K562 (cell line): ENCODE measurements at regions not wholly inside any gene's neighbourhood (a gene's known extent, or its start where the extent isn't known, plus 50 kb on each side); places are given as distances from the start of the nearest gene placed in this dataset.

Source experiments
- ARID2 ChIP-seq: fragments of 450-650 bp; IDR thresholded peaks from 2 replicates; pipeline ENCODE4 v1.6.1; 2017; ENCODE audit warnings: antibody characterized with exemption, mild to moderate bottlenecking
- BDP1 ChIP-seq: IDR thresholded peaks from 3 replicates; pipeline ENCODE4 v1.6.1; 2011; ENCODE audit not compliant: insufficient read length, insufficient read depth
- FIP1L1 ChIP-seq: fragments of 200-400 bp; formaldehyde crosslinking; IDR thresholded peaks from 2 replicates; pipeline ENCODE4 v1.6.1; 2018; ENCODE audit warnings: mild to moderate bottlenecking, low read depth, low read length; ENCODE audit not compliant: poor library complexity, severe bottlenecking
- HSF4 ChIP-seq: fragments of 250-450 bp; sonication (Bioruptor Pico); IDR thresholded peaks from 2 replicates; pipeline ENCODE4 v2.1.2; 2022; ENCODE audit warnings: mild to moderate bottlenecking, moderate library complexity, borderline replicate concordance
- KLF6 ChIP-seq: fragments of 250-450 bp; sonication (Bioruptor Pico); IDR thresholded peaks from 2 replicates; pipeline ENCODE4 v1.4.0; 2020; ENCODE audit warnings: mild to moderate bottlenecking, moderate library complexity, borderline replicate concordance
- MBD2 ChIP-seq: sonication (generic); IDR thresholded peaks from 2 replicates; pipeline ENCODE4 v1.6.1; 2016; ENCODE audit warnings: low read depth, borderline replicate concordance
- NR1H2 ChIP-seq: sonication (generic); formaldehyde crosslinking; IDR thresholded peaks from 2 replicates; pipeline ENCODE4 v1.4.0; 2020; ENCODE audit warnings: mild to moderate bottlenecking, missing genetic modification reagents
- NRF1 ChIP-seq, 2 experiments: fragments of 450-650 bp; IDR thresholded peaks in 1 of 2; conservative IDR thresholded peaks in 1 of 2; 2 replicates each; pipeline ENCODE4 v1.6.1; 2014; ENCODE audit warnings: mild to moderate bottlenecking in 2 of 2
- PHF8 ChIP-seq: fragments of 200-600 bp; sonication (generic); IDR thresholded peaks from 2 replicates; pipeline ENCODE4 v1.6.1; 2012; ENCODE audit warnings: mixed run types, mild to moderate bottlenecking, inconsistent platforms, low read length, moderate library complexity, borderline replicate concordance
- POLR2G ChIP-seq: fragments of 200-400 bp; formaldehyde crosslinking; IDR thresholded peaks from 2 replicates; pipeline ENCODE4 v1.6.1; 2017; ENCODE audit warnings: low read depth, mild to moderate bottlenecking, antibody characterized with exemption, low read length, moderate library complexity
- RBBP5 ChIP-seq: fragments of 200-600 bp; sonication (generic); IDR thresholded peaks from 2 replicates; pipeline ENCODE4 v1.6.1; 2012; ENCODE audit warnings: borderline replicate concordance, mild to moderate bottlenecking, low read length, control low read depth, inconsistent platforms; ENCODE audit not compliant: insufficient read depth, poor library complexity, severe bottlenecking
- TEAD4 ChIP-seq, 2 experiments: sonication (generic) in 1 of 2; formaldehyde crosslinking in 1 of 2; IDR thresholded peaks; 2 replicates each; pipeline versions ENCODE4 v1.6.1 to v1.8.0; 2012 to 2022; ENCODE audit warnings: borderline replicate concordance in 1 of 2, inconsistent platforms in 1 of 2, low read length in 1 of 2, mild to moderate bottlenecking in 1 of 2, missing genetic modification reagents in 1 of 2
- ZFX ChIP-seq: sonication (generic); formaldehyde crosslinking; IDR thresholded peaks from 2 replicates; pipeline ENCODE4 v1.8.0; 2022; ENCODE audit warnings: mild to moderate bottlenecking, missing genetic modification reagents, moderate library complexity
- ZNF717 ChIP-seq: fragments of 250-450 bp; sonication (Bioruptor Pico); IDR thresholded peaks from 2 replicates; pipeline ENCODE4 v1.5.0; 2021
- TF ChIP-seq, protein P1 (sequence below), 3 experiments: fragments of 200-800 bp in 1 of 3; sonication (Bioruptor generic) in 1 of 3; sonication (generic) in 1 of 3; formaldehyde crosslinking in 1 of 3; IDR thresholded peaks; 2 replicates each; pipeline versions ENCODE4 v1.6.1 to v1.8.0; 2016 to 2022; ENCODE audit warnings: mild to moderate bottlenecking in 2 of 3, missing compliant biosample characterization in 2 of 3, missing genetic modification characterization in 2 of 3, missing genetic modification reagents in 1 of 3
- TF ChIP-seq, protein P2 (sequence below), 2 experiments: fragments of 450-650 bp in 1 of 2; IDR thresholded peaks; 2 replicates each; pipeline ENCODE4 v1.6.1; 2011 to 2017; ENCODE audit warnings: low read depth in 2 of 2, antibody characterized with exemption in 1 of 2, borderline replicate concordance in 1 of 2, low read length in 1 of 2, mild to moderate bottlenecking in 1 of 2, mixed read lengths in 1 of 2; ENCODE audit not compliant: control insufficient read depth in 1 of 2
- TF ChIP-seq, protein P3 (sequence below): fragments of 250-450 bp; sonication (Bioruptor Pico); IDR thresholded peaks from 2 replicates; pipeline ENCODE4 v1.5.0; 2021; ENCODE audit warnings: mild to moderate bottlenecking, borderline replicate concordance
- TF ChIP-seq, protein P4 (sequence below): sonication (generic); formaldehyde crosslinking; IDR thresholded peaks from 2 replicates; pipeline ENCODE4 v1.8.0; 2022; ENCODE audit warnings: mild to moderate bottlenecking, missing genetic modification reagents

DNA sequence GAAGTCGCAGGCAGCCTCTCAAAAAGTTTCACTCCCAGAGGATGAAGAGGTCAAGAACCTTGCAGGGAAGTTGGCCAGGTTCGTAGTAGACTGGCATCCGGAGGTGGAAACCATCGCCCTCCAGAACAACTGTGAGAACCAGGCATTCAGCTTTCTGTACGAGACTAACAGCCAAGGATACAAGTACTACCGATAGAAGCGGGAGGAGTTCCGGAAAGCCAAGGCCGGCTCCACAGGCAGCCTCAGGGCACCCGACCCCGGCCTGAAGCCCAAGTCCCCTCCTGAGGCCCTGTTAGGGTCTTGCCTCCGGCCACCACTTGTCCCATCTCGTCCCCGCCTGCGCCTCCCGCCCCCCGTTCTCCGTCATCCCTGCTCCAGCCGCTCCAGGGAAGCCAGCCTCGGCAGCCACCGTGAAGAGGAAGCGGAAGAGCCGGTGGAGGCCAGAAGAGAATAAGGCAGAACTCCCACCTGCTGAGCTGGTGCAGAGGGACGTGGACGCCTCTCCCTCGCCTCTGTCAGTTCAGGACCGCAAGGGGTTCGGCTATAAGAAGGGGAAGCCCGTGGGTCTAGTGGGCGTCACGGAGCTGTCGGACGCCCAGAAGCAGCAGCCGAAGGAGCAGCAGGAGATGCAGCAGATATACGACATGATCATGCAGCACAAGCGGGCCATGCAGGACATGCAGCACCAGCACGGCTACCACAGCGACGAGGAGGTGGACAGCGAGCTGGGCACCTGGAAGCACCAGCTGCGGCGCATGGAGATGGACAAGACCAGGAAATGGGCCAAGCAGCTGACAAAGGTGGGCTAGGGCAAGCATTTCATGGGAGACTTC is 366.8 kb upstream of the ATXN7L3B start (continued):
- TF ChIP-seq MBD2 (0 out of 2 replicates have a peak, but pooled peaks have one; percentile 1), ZFX (peak; percentile 92), HSF4 (CRISPR knock-in tag) (no peak), PHF8 (peak; percentile 62; the same call in 1 of the 2 replicates), NRF1 (conservative IDR thresholded peaks at IDR 0.05 in 1 of 2, IDR thresholded peaks at IDR 0.05 in 1 of 2) (0 out of 4 replicates have a peak, but pooled peaks have one; percentile 18 to 40), NR1H2 (0 out of 2 replicates have a peak, but pooled peaks have one; percentile 26), RBBP5 (peak; percentile 64), FIP1L1 (no peak), TEAD4 (IDR thresholded peaks at IDR 0.05; ENCODE audit: low read length) (no peak), TEAD4 (CRISPR knock-in tag; IDR thresholded peaks at IDR 0.05; ENCODE audit: borderline replicate concordance) (no peak), ZNF717 (CRISPR knock-in tag) (no peak), KLF6 (CRISPR knock-in tag) (no peak), ARID2 (no peak), POLR2G (peak; percentile 79), BDP1 (no peak)
- TF ChIP-seq, protein P1, sequence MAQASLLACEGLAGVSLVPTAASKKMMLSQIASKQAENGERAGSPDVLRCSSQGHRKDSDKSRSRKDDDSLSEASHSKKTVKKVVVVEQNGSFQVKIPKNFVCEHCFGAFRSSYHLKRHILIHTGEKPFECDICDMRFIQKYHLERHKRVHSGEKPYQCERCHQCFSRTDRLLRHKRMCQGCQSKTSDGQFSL (CRISPR knock-in tag; IDR thresholded peaks at IDR 0.05): 0 out of 2 replicates have a peak, but pooled peaks have one; percentile 50
- TF ChIP-seq, protein P1 (tag; IDR thresholded peaks at IDR 0.05): no peak
- TF ChIP-seq, protein P2, sequence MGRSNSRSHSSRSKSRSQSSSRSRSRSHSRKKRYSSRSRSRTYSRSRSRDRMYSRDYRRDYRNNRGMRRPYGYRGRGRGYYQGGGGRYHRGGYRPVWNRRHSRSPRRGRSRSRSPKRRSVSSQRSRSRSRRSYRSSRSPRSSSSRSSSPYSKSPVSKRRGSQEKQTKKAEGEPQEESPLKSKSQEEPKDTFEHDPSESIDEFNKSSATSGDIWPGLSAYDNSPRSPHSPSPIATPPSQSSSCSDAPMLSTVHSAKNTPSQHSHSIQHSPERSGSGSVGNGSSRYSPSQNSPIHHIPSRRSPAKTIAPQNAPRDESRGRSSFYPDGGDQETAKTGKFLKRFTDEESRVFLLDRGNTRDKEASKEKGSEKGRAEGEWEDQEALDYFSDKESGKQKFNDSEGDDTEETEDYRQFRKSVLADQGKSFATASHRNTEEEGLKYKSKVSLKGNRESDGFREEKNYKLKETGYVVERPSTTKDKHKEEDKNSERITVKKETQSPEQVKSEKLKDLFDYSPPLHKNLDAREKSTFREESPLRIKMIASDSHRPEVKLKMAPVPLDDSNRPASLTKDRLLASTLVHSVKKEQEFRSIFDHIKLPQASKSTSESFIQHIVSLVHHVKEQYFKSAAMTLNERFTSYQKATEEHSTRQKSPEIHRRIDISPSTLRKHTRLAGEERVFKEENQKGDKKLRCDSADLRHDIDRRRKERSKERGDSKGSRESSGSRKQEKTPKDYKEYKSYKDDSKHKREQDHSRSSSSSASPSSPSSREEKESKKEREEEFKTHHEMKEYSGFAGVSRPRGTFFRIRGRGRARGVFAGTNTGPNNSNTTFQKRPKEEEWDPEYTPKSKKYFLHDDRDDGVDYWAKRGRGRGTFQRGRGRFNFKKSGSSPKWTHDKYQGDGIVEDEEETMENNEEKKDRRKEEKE (IDR thresholded peaks at IDR 0.05; ENCODE audit: borderline replicate concordance in 1 of 2, control insufficient read depth in 1 of 2, low read depth in 2 of 2, low read length in 1 of 2): no peak
- TF ChIP-seq, protein P3, sequence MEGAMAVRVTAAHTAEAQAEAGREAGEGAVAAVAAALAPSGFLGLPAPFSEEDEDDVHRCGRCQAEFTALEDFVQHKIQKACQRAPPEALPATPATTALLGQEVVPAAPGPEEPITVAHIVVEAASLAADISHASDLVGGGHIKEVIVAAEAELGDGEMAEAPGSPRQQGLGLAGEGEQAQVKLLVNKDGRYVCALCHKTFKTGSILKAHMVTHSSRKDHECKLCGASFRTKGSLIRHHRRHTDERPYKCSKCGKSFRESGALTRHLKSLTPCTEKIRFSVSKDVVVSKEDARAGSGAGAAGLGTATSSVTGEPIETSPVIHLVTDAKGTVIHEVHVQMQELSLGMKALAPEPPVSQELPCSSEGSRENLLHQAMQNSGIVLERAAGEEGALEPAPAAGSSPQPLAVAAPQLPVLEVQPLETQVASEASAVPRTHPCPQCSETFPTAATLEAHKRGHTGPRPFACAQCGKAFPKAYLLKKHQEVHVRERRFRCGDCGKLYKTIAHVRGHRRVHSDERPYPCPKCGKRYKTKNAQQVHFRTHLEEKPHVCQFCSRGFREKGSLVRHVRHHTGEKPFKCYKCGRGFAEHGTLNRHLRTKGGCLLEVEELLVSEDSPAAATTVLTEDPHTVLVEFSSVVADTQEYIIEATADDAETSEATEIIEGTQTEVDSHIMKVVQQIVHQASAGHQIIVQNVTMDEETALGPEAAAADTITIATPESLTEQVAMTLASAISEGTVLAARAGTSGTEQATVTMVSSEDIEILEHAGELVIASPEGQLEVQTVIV: no peak
- TF ChIP-seq, protein P4, sequence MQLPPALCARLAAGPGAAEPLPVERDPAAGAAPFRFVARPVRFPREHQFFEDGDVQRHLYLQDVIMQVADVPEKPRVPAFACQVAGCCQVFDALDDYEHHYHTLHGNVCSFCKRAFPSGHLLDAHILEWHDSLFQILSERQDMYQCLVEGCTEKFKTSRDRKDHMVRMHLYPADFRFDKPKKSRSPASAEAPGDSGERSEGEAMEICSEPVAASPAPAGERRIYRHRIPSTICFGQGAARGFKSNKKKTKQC (CRISPR knock-in tag): 0 out of 2 replicates have a peak, but pooled peaks have one; percentile 32
